ENCODE measurements at regions not wholly inside any gene's neighbourhood (a gene's known extent, or its start where the extent isn't known, plus 50 kb on each side); places are given as distances from the start of the nearest gene placed in this dataset.
"Not testable (repeated sequence)": the region's sequence is repeated elsewhere in the genome, so short reads cannot be mapped to it uniquely, and the experiment has no call there.

DNA sequence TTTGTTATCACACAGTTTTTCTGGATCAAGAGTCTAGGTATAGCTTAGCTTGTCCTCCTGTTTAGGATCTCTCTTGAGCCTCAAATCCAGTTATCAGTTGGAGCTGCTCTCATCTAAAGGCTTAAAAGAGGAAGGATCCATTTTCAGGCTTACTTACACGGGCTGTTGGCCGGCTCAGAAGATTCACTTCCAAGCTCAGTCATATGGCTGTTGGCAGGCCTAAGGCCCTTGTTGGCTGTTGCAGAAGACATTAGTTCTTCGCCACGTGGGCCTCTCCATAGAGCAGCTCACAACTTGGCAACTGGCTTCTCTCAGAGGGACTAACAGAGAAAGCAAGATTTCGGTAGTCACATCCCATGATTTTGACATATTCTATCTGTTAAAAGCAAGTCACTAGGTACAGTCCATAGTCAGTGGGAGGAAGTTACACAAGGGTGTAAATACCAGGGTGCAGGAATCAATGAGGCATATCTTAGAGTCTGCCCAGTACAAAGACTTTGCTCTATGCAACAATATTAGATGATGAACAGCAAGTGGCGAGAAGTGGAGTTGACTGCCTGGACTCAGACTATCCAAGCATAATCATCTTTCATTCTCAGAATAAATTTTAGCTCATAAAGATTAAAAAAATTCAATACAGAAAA lies 280.1 kb upstream of the MBL2 start:
- DNase-seq = no peak

DNA sequence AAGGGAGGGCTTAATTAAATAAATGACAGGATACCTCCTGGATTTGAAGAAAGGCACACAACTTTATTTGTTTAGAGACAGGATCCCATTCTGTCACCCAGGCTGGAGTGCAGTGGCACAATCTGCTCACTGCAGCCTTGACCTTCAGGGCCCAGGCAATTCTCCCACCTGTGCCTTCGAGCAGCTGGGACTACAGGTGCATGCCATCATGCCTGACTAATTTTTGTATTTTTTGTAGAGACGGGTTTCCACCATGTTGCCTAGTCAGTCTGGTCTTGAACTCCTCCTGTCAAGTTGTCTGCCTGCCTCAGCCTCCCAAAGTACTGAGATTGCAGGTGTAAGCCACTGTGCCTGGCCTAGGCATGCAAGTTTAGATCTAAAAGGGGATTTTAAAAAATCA lies 272.7 kb upstream of the MBL2 start:
- DNase-seq = no peak

DNA sequence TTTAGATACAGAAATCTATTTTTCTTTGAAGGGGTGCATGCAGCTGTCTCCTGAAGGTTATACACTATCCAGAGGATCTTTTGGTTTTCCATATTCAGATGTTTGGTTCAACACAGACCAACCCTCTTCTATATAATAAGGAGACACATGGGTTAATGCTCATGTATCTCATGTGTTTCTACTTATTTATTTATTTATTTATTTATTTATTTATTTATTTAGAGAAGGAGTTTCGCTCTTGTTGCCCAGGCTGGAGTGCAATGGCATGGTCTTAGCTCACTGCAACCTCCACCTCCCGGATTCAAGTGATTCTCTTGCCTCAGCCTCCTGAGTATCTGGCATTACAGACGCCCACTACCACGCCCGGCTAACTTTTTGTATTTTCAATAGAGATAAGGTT lies 263.2 kb upstream of the MBL2 start:
- DNase-seq = not testable (repeated sequence)

DNA sequence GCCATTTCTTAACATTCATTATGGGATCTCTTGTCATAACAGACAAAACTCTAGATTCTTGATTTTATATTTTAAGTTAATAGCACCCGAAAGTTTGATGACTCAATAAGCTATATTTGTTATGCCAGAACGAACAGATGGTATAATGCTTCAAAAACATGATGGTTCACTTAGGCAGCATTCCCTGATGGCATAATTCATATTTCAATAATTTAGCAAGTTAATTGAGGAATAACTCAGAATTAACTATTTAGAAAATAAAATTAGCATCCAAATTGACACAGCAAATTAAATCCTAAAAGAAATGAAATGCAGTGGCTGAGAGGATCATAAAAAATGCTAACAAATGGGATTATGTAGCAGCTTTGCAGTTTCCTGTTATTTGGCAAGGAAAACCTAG lies 260.8 kb upstream of the MBL2 start:
- DNase-seq = no peak

DNA sequence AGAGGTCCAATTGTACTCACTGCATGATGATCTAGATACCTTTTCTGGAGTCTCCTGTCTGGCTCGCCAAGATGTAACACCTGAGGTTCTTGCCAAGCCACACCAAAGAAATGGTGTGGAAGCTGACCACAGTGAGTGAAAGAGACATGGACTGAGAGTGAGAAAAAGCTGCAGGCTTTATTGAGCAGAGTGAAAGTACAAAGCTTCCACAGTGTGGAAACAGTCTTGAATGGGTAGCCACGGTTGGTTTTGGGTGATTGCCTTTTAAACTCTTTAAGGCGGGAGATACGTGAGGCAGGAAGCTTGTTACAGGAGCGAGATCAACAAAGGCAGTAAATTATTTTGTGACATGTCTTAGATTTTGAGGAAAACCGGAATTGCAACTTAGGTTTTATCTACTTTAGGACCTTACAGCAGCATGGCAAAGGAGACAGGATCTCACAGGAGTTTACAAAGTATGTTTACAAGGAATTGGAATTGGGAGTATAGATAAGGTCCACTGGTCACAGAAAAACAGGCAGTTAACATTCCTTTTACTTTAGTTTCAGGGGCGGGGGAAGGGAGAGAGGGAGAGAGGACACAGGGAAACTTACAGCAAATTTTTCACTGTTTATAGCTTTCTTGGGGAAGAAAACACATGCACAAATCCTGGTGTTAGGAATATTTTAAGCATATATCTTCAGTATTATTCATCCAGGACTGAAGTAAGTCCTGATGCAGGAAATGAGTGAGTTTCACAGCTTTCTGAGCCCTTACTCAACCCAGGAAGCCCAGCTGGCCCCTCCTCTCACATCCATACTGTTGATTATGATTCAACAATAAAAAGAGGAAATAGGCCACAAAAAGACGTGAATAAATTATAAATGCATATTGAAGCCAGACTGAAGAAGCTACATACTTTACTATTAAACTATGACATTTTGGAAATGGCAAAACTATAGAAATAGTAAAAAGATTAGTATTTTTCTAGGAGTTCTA lies 257.6 kb upstream of the MBL2 start:
- not testable (repeated sequence) for DNase-seq

DNA sequence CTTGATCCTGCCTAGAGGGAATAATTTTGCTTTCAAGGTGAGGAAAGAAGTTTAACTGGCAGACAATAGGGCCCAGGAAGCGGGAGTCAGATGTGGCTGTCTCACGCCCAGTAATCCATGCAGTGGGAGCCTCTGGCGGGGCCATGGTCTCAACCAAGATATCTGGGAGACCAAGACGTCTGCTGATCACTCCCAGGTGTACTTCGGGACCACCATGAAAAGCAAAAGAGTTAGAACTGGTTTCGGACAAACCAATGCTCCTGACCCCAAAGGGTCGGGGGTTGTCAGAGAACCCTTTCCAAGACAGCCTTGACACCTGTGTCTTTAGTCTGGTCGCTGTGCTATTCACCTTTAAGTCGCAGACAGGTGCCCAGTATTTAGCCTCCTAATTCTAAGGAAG lies 256.9 kb upstream of the MBL2 start:
- DNase-seq = no peak

DNA sequence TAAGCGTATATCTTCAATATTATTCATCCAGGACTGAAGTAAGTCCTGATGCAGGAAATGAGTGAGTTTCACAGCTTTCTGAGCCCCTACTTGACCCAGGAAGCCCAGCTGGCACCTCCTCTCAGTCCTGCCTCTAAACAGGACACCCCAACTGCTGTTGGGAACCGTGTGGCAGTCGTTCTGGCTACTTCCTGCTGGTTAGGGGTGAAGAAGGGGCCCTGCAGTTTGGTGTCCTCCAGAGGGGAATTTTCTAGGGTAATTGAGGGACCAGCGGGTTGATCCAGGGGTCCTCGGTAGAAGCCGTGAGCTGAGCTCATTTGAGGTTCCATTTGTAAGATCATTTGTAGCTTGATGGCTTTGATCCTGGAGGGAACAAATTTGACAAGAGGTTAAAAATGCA lies 253.2 kb upstream of the MBL2 start:
- not testable (repeated sequence) for DNase-seq

DNA sequence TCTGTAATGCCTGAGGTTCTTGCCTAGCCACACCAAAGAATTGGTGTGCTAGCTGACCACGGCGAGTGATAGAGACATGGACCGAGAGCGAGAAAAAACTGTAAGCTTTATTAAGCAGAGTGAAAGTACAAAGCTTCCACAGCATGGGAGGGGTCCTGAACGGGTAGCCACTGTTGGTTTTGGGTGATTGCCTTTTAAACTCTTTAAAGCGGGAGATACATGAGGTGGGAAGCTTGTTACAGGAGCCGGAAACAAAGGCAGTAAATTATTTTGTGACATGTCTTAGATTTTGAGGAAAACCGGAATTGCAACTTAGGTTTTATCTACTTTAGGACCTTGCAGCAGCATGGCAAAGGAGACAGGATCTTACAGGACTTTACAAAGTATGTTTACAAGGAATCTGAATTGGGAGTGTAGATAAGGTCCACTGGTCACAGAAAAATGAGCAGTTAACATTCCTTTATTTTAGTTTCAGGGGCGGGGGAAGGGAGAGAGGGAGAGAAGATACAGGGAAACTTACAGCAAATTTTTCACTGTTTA lies 252.7 kb upstream of the MBL2 start:
- no peak for DNase-seq

DNA sequence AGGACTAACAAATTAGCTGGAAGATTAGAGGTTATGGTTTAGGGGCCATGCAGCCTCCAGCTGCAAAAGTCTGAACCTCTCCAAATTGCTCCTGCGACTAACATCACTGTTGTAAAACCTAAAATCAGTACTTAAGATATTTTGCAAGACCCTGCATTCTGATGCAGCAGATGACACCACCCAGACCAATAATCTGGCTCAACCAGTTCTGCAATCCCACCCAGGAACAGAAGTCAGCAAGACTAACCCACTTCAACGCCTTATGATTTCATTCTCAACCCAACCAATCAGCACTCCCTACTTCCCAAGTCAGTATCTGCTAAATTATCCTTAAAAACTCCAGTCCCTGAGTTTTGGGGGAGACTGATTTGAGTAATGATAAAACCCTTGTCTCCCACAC lies 250.8 kb upstream of the MBL2 start:
- no peak for DNase-seq

DNA sequence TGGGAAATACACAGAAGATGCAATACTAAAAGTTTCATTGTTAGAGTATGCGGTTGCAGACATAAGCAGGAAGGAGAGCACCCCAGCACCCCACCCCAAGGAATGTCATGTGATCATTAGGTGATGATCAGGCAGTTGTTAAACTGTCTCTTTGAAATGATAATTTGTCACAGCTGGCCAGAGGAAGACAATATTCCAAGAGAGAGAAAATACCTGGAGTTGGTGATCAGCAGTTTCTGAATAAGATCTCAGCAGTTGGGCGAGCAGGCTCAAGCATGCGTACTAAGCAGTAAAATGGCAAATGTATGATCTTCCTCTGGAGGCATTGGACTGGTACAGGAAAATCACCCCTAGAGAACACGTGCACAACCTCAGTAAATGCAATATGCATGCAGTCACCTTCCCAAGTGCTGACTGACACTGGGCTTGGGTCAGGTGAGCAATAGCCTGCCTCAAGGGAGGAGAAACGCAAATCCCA lies 250.1 kb upstream of the MBL2 start:
- no peak for DNase-seq

DNA sequence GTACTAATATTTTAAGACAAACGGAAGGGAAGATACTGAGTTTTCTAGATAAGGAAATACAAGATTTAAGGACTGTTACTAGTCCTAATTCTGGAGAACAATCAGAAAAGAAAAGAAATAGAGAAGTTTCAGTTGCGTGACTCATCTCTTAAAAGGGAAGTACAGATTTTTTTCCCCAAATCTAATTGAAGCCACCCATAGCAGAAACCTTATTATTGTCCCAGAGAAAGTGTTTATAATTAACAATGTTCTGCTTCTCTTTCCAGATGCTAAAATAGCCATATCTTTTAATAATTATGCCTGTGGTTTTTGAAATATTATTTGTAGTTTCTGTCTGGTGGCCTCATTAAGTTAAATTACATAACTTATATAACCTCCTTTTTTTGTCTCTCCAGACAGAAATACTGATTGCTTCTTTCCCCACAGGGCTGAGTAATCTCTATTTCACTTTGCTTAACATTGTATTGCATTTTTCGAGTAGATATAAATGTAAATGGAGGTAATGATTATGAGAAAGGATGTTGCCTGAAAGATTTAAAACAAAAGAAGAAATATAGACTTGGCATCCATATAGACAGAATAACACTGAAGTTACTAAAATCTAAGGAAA lies 240.7 kb upstream of the MBL2 start:
- DNase-seq = no peak

DNA sequence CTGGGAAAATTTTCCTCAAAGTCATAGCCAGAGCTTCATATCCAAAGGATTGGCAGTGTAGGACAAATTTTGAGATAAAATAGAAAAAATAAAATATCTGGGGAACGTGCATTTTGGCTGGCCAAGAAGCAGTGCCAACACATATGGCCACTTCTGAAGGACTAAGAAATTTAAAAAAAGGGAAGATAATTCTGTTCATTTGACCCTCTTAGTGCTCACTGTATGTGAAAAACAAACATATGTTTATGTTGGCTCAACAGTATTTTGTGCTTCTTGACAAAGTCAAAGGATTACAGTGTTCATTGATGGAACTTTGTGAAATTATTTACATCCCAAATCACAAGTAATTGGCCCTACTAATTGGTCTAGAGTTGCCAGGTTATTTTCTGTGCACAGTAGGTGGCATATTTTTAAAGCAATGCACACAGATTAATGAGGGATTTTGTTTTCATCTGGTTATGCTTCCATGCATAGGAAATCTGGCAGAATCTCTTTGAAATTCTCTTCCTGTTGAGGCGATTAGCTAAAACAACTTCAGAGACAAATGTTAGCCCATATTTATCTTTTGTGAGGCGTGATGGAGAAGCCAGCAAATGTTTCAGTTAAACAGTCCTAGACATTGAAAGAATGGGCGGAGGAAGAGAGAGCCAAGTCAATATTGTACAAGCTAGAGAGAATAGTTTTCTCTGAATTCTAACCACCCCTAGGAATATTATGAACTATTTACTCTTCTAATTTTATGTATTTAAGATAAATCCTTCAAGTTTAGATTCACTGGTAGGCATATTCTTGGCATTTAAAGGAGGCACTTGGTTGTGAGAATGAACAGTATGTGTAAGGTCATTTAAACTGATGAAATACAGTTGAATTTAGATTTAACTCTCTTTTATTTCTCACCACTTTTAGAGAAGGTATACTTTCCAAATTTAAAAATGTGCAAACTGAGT lies 237.7 kb upstream of the MBL2 start:
- DNase-seq = no peak

DNA sequence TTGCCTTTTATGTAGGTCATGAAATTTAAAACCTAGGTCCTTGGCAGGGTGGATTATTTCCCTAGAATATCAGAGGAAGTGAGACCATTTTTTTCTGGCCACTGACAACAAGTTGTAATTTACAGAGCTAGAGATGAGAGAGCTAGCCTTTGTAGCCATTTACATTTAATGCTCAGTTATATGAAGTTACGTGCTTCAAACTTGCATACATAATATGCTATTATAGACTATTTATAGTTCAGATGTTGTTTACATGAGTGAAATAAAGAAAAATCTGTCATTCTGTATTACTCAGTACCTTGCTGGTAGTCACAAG lies 234.9 kb upstream of the MBL2 start:
- DNase-seq = no peak

DNA sequence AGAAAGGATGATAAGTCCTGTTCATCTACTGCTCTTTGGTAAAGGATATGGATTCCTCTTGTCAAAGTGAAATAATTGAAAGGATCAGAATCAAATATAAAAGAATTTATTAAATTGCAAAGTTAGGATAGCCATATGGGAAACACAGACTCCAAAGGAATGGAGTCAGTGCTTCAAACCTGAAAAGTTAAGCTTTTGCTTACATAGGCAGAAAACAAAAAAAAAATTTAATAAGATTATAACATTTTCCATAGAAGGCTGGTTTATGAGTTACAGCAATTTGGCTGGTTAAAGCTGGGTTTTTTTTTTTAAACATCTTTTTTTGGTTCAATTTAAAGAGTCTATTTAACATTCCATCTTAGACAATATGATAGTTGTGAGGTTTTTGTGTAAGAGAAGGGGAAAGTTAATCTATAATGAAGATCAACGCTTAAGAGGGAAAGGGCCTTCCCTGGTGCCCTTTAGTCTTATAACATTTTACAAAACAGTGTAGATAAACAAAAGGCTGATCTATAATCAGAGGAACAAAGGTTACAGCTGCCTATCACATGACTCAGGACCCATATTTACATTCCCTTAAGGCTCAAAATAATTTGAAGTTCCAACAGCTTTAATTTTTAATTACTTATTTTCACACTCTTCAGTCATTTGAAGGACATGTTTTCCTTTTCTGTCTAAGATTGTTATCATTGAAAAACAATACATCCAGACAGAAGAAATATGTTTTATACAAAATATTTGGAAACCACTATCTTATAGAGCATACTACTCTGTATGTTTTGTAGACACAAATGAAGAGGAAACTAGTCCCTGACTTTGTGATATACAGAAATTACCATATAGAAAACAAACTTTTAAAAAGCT lies 234.3 kb upstream of the MBL2 start:
- no peak for DNase-seq

DNA sequence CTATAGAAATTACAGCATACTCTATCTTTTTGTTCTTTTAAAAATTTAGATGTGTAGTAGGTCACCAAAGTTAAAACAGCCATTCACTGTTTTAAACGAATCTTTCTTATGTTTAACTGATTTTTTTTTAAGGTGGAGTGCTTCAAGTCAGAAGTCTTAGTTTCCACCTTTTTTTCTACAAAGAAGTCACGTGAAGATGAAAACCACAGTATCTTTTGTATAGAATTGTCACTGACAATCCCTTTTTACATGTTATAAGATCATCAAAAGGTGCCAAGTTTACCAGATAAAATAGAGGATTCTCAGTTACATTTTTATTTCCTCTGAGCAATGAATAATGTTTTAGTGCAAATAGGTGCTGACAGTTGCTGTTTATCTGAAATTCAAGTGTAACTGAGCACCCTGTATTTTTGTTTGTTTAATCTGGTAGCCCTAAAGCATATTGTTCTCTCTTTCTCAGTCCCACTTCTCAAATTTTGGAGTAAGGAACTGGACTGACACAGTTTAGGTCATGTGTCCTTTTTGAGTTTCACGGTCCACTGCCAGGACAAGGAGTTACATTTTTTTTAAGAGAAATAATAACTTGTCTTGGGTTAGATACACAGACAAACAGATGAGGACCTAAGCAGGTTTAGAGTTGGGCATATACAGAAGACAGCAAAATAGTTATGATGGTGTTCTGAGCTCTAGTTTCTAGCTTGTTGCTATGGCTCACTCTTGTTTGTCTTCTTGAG lies 233.2 kb upstream of the MBL2 start:
- DNase-seq = no peak

DNA sequence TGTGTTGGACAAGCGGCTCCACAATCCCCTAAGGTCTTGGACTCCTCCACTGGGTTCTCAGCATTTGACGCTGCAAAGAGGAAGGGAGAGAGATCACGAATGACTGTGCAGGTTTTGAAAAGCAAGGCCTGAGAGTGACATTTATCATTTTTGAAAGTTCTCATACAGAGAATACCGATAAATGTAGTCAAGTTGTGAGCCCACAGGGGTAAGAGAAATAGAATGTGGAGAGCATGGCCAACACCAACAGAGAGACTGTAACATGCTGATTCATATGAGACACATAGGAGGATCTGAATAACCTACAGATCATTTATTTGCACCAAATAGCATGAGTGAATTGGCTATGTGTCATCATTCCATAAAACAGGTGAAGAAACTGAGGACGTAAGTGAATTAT lies 230.5 kb upstream of the MBL2 start:
- DNase-seq = no peak

DNA sequence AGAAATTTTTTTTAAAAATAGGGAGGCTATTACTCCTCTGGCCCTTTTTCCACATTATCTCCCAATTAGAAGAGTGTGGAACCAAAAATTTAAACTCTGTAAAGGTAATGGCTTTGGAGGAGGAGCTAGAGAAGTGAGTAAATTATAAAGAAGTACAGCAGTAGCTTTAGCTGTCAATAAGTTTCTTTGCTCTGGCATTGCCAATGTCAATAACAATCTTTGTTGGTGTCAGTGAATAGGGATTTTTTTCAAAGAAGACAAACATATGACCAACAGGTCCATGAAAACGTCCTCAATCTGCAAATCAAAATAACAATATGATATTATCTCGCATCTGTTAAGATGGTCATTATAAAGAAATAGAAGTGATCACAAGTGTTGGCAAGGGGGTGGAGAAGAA lies 227.1 kb upstream of the MBL2 start:
- no peak for DNase-seq

DNA sequence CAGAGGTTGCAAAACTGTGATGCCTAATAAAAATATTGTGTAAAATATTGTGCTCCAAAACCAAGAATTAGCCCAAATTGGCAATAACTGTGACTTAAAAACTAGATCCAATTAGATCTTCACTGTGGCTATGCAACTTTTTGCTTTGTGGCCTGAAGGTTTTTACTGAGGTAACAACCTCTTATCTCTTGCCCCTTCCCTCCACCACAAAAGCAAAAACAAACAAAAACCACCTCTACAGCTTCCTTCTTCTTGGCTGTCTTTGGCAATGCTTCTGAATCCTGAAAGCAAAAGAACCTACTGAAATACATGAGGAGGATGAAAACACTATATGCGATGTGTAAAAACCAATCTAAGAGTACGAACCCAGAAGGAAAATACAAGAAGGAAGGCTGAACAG lies 226.7 kb upstream of the MBL2 start:
- DNase-seq = no peak

DNA sequence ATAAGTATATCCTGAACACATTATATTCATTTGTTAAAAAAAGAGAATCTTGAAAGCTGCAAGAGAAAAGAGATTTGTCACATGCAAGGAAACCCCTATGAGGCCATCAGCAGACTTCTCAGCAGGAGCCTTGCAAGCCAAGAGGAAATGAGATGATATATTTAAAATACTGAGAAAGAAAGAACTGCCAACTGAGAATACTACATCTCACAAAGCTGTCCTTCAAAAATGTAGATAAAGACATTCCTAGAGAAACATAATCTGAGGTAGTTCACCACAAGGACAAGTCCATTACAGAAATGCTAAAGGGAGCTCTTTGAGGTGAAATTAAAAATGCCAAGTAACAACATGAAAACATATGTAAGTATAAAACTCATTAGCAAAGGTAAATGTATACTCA lies 224.4 kb upstream of the MBL2 start:
- DNase-seq = no peak

DNA sequence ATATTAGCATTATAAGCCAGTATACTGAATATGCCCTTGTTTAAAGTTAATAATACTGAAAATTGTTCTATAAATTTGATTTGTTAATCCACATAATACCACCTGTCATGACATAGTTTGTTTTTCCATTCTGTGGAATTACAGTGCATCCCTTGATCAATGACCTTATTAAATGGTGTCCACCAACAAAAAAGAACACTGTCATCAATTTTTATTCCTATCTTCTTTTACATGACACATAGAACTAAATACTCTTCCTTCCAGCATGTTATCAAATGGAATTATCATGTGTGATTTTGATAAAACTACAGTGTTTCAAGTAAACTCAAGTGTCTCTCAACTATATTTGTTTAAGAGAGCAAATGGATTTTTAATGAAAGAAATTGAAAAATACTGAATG lies 221.8 kb upstream of the MBL2 start:
- no peak for DNase-seq

DNA sequence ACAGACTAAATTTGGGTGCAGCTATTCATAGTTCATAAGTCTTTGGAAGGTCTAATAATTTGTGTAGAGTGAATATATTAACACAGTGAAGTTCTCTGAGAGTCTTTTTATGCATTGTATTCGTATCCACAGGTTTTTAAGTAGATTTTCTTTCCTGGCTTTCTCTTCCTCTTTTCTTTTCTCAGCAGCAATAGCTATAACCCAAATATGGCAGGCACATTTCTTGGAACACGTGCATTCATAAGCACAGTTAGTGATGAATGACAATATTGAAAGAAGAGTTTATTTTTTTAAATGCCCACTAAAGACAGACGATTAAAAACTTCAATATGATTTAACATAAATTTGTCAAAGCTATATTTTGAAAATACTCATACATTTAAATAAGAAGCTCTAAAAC lies 220.5 kb upstream of the MBL2 start:
- no peak for DNase-seq
